H1 (cell line): ENCODE measurements at regions not wholly inside any gene's neighbourhood (a gene's known extent, or its start where the extent isn't known, plus 50 kb on each side); places are given as distances from the start of the nearest gene placed in this dataset.

ENCODE experiments used
- EP300 ChIP-seq, 2 experiments: IDR thresholded peaks; 1 replicate in 1 of 2; 2 replicates in 1 of 2; pipeline ENCODE4 v1.6.1; 2011 to 2012; ENCODE audit warnings: low read depth in 2 of 2, low read length in 2 of 2, mild to moderate bottlenecking in 2 of 2, borderline replicate concordance in 1 of 2, inconsistent platforms in 1 of 2, moderate library complexity in 1 of 2
- JUND ChIP-seq: IDR thresholded peaks from 2 replicates; pipeline ENCODE4 v1.6.1; 2011; ENCODE audit warnings: mild to moderate bottlenecking, improper control_type of control experiment, low read length
- TF ChIP-seq, protein P1 (sequence below): IDR thresholded peaks from 2 replicates; pipeline ENCODE4 v1.6.1; 2011; ENCODE audit warnings: low read length, improper control_type of control experiment
- TF ChIP-seq, protein P2 (sequence below): IDR thresholded peaks from 2 replicates; pipeline ENCODE4 v1.6.1; 2012; ENCODE audit warnings: inconsistent platforms

DNA sequence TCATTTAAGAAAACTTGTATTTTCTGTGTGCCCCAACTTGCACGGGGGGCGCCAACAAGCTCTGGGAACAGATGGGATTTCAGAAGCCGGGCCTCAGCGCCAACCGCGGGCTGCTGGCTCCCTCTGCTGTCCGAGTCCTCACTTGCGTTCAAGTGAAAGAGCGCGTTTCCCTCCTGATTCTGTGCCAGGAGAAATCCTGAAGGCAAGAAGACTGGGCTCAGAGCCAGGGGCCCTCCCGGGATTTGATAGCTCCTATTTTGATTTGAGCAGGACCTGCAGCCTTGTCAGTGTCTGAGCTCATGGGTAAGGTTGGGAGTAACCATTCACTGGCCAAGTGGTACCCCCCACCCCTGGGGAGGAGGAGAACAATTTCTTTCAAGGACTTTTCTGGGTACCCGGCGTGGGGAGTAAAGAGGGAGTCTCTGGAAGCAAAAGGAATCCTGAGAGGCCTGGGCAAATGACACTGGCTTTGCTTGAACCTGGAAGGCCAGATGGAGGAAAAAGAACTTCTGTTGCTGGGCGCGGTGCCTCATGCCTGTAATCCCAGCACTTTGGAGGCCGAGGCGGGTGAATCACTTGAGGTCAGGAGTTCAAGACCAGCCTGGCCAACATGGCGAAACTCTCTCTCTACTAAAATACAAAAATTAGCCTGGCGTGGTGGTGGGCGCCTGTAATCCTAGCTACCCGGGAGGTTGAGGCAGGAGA, 179.0 kb upstream of the RGS6 start (continued):
- TF ChIP-seq EP300 (IDR thresholded peaks at IDR 0.05; ENCODE audit: borderline replicate concordance in 1 of 2, low read depth in 2 of 2, low read length in 2 of 2) (no peak), JUND (peak; percentile 54; the same call in 1 of the 2 replicates)
- TF ChIP-seq, protein P1, sequence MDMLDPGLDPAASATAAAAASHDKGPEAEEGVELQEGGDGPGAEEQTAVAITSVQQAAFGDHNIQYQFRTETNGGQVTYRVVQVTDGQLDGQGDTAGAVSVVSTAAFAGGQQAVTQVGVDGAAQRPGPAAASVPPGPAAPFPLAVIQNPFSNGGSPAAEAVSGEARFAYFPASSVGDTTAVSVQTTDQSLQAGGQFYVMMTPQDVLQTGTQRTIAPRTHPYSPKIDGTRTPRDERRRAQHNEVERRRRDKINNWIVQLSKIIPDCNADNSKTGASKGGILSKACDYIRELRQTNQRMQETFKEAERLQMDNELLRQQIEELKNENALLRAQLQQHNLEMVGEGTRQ, result no peak
- TF ChIP-seq, protein P2, sequence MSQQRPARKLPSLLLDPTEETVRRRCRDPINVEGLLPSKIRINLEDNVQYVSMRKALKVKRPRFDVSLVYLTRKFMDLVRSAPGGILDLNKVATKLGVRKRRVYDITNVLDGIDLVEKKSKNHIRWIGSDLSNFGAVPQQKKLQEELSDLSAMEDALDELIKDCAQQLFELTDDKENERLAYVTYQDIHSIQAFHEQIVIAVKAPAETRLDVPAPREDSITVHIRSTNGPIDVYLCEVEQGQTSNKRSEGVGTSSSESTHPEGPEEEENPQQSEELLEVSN, result 0 out of 2 replicates have a peak, but pooled peaks have one; percentile 29
